Pancreas (tissue), 10 donors: ENCODE measurements at regions not wholly inside any gene's neighbourhood (a gene's known extent, or its start where the extent isn't known, plus 50 kb on each side); places are given as distances from the start of the nearest gene placed in this dataset.

Experiments
- ATAC-seq, 4 donors: fragments of 200-7000 bp; cut with Tn5 transposase; one replicate each; pipeline versions ENCODE4 v1.8.0 to v1.9.1; 2020; ENCODE audit warnings: mild to moderate bottlenecking in 4 of 4, moderate library complexity in 4 of 4
- DNase-seq, 6 donors: peaks; one replicate each; pipeline ENCODE4 v3.0.0-alpha.2; 2020
- FAIRE-seq: peaks from 2 replicates; lab custom pipeline; 2012; peaks lifted over from hg19 to GRCh38; lab: Jason Lieb, UNC
- H3K27ac ChIP-seq, 4 donors: fragments of 200-600 bp; sonication (generic); 1 replicate in 3 of 4; 2 replicates in 1 of 4; pipeline versions ENCODE4 v1.5.0 to v1.8.0; 2020
- H3K27me3 ChIP-seq, 4 donors: fragments of 200-600 bp; one replicate each; pipeline ENCODE4 v1.8.0; 2021
- H3K36me3 ChIP-seq, 3 donors: fragments of 200-600 bp; sonication (generic) in 1 of 3; one replicate each; pipeline versions ENCODE4 v1.5.0 to v1.8.0; 2020 to 2021
- H3K4me1 ChIP-seq, 3 donors: fragments of 200-600 bp; one replicate each; pipeline ENCODE4 v1.8.0; 2021
- H3K4me3 ChIP-seq, 4 donors: fragments of 200-600 bp; sonication (generic) in 2 of 4; one replicate each; pipeline versions ENCODE4 v1.5.0 to v1.8.0; 2020 to 2021
- H3K9me3 ChIP-seq, 4 donors: fragments of 200-600 bp; one replicate each; pipeline ENCODE4 v1.8.0; 2021
- WGBS, 2 donors: extraction: QIAGEN DNeasy Blood & Tissue Kit; methylation state at CpG; one replicate each; pipeline ENCODE4 v1.1.7; 2013; 5-methylcytosine and 5-hydroxymethylcytosine counted together
- intact Hi-C, 3 donors: fragments of 100-400 bp; cut with DNase I; formaldehyde crosslinking; loops; one replicate each; pipeline versions ENCODE4 v1.11.1 to v1.14.2; 2022
- TF ChIP-seq, protein P1 (sequence below), 4 donors: fragments of 200-600 bp; sonication (generic) in 3 of 4; IDR thresholded peaks; one replicate each; pipeline versions ENCODE4 v1.5.0 to v1.8.0; 2021; ENCODE audit warnings: antibody characterized with exemption in 4 of 4
- donor health status: healthy with polysubstance abuse.
- donor health status: DM: no; HTN: no; CAD: no; lungs with moderate emphysema.
- donor health status: DM: no; HTN: no; CAD: no.
- donor health status: control.
- donor health status: control.
- donor health status: Bipolar disorder and iron deficiency.
- donor health status: DM: yes; HTN: yes; CAD: no.
- donor health status: DM: no; HTN: no; CAD: no.
- donor health status: DM: no; HTN: no; CAD: no.
- donor health status: DM: yes; HTN: yes; CAD: no.

DNA sequence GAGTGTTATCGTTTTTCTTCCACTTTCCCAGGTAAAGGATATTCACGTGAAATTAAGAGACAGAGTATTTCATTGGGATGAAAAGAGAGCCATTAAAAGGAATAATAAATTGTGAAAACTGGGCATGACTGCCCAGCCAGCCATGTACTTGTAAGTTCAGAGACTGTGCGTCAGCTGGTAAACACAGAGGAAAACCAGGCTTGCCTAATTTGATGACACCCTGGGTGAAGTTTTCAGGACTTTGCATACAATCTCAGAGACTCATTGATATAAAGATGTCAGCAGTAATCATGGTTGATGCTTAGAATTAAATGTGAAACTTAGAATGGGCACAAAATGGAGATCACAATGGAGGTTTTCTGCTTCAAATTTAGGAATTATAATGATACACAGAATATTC, 153.5 kb upstream of the ZEB2 start:
- TF ChIP-seq, protein P1, sequence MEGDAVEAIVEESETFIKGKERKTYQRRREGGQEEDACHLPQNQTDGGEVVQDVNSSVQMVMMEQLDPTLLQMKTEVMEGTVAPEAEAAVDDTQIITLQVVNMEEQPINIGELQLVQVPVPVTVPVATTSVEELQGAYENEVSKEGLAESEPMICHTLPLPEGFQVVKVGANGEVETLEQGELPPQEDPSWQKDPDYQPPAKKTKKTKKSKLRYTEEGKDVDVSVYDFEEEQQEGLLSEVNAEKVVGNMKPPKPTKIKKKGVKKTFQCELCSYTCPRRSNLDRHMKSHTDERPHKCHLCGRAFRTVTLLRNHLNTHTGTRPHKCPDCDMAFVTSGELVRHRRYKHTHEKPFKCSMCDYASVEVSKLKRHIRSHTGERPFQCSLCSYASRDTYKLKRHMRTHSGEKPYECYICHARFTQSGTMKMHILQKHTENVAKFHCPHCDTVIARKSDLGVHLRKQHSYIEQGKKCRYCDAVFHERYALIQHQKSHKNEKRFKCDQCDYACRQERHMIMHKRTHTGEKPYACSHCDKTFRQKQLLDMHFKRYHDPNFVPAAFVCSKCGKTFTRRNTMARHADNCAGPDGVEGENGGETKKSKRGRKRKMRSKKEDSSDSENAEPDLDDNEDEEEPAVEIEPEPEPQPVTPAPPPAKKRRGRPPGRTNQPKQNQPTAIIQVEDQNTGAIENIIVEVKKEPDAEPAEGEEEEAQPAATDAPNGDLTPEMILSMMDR (IDR thresholded peaks at IDR 0.05) = no peak
- intact Hi-C loops = no loop called here
- no peak overlapping the region for H3K27ac ChIP-seq
- no peaks in the 10 kb centered on the region for H3K4me1 ChIP-seq
- 52 to 58% methylated on average over 3 of the region's 3 CpGs for WGBS, 2 donors
- no peaks in the 10 kb centered on the region for H3K9me3 ChIP-seq
- peaks cover 0 to 4% (median 0%) of the 10 kb centered on the region in 4 donors for H3K27me3 ChIP-seq
- FAIRE-seq = no peak
- no peak for DNase-seq
- no peak for ATAC-seq
- no peak overlapping the region for H3K4me3 ChIP-seq
- H3K36me3 ChIP-seq = no peaks in the 10 kb centered on the region

DNA sequence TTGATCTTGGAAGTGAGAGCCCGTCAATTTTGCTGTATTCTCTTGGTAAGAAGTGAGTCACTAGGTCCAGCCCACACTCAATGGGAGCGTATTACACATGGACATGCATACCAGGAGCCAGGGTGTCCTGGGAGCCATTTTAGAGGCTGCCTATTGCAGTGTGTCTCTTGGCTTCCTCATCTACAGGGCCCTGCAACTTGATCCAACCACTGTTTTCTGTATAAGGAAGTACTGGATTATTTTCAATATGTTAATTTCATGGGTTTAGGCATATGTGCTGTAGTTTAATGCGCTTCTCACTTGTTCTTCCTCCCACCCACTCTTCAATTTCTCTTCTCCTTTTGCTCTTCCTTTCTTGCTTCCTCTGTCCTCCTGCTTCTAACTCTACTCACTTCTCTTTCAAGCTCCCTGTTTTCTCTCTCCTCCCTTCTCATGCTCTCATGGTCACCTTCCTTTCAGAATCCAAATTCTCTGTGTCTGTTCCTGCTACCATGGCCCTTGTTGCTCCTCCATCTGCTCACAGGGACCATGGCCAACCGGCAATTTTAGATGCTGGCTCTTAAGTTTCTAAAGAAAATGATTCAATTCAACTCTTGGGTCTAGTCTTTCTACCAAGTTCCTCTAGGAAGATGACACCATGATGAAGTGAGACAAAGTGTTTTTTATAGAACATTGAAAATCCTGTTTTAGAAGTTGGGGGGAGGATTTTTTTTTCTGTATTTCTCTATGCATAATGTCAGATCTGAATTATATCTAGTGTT, 152.0 kb upstream of the ZEB2 start:
- Histone ChIP-seq H3K36me3 (no peaks in the 10 kb centered on the region), H3K9me3 (no peaks in the 10 kb centered on the region), H3K27me3 (peaks cover 0 to 3% (median 0%) of the 10 kb centered on the region in 4 donors), H3K27ac (no peak overlapping the region), H3K4me1 (no peaks in the 10 kb centered on the region), H3K4me3 (no peak overlapping the region)
- WGBS, 2 donors = 85 to 88% methylated on average over 4 of the region's 4 CpGs
- no peak for FAIRE-seq
- peak in 2 of 4 donors; percentile 66 to 74 for ATAC-seq
- DNase-seq = no peak
- TF ChIP-seq, protein P1 (IDR thresholded peaks at IDR 0.05) = no peak
- intact Hi-C loops = no loop called here

DNA sequence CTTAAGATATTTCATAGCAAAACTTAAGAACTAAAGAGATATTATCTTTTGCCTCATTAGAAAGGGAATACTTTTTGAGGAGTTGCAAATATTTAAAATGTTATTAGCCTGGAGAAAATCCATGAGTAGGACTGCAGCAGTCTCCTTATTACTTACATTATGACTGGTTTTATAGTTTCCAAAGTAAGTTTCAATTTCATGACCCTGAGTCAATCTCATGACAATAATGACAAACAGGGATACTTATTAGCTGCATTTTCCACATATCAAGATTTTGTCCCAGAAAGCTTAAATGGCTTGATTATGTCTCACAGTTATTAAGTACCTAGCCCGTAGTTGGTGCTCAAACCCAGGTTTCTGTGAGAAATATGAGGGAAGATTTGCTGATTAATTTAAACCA, 150.8 kb upstream of the ZEB2 start:
- H3K27me3 ChIP-seq = no peaks in the 10 kb centered on the region
- H3K4me3 ChIP-seq = no peak overlapping the region
- H3K4me1 ChIP-seq = no peaks in the 10 kb centered on the region
- no peak for FAIRE-seq
- ATAC-seq = no peak
- no peaks in the 10 kb centered on the region for H3K9me3 ChIP-seq
- no peaks in the 10 kb centered on the region for H3K36me3 ChIP-seq
- TF ChIP-seq, protein P1 (IDR thresholded peaks at IDR 0.05) = no peak
- no peak for DNase-seq
- 91 to 96% methylated on average over 1 of the region's 1 CpG for WGBS, 2 donors
- intact Hi-C loops = no loop called here
- no peak overlapping the region for H3K27ac ChIP-seq

DNA sequence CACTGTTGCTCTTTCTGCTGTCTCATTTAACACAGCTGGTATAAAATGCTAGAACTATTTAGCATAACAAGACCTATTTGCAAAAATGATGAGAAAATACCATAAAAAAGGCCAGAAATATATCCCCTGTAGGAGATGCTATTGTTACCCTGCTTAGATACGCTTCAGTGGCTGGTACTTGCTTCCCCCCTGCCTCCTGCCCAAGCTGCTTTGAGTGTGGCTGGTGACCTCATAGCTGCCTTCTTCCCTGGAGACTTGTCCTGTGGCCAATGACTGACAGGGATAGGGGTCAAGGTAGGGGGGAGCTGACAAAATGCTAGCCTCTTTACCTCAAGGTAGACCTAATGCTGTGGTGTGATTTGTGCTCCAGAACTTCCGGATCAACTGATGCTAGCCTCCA, 150.2 kb upstream of the ZEB2 start:
- FAIRE-seq (no peak), DNase-seq (no peak), ATAC-seq (no peak)
- Histone ChIP-seq H3K4me1 (no peaks in the 10 kb centered on the region), H3K4me3 (no peak overlapping the region), H3K36me3 (no peaks in the 10 kb centered on the region), H3K9me3 (no peaks in the 10 kb centered on the region), H3K27ac (no peak overlapping the region), H3K27me3 (no peaks in the 10 kb centered on the region)
- TF ChIP-seq, protein P1 (IDR thresholded peaks at IDR 0.05) = no peak
- 66 to 88% methylated on average over 2 of the region's 2 CpGs for WGBS, 2 donors
- intact Hi-C loops = no loop called here
